ENCODE measurements at regions not wholly inside any gene's neighbourhood (a gene's known extent, or its start where the extent isn't known, plus 50 kb on each side); places are given as distances from the start of the nearest gene placed in this dataset.

GRCh38 chr9:754150-754931 is 87.2 kb upstream of the DMRT1 start:
- Histone ChIP-seq H3K4me3 (no peak overlapping the region), H3K36me3 (no peaks in the 10 kb centered on the region), H3K27me3 (no peaks in the 10 kb centered on the region), H3K27ac (no peak overlapping the region), H3K9me3 (no peaks in the 10 kb centered on the region), H3K4me1 (peaks cover 0 to 36% (median 21%) of the 10 kb centered on the region in 4 donors)
- DNase-seq, result no peak
- TF ChIP-seq EP300 (IDR thresholded peaks at IDR 0.05) (no peak), POLR2A (IDR thresholded peaks at IDR 0.05) (no peak), POLR2AphosphoS5 (IDR thresholded peaks at IDR 0.05) (no peak), CTCF (IDR thresholded peaks at IDR 0.05) (no peak)
- intact Hi-C loops (cut with DNase I; ENCODE audit: low total_unique reads), result no loop called here
- WGBS, 5 donors, result 73 to 87% (median 78%) methylated on average over 9 of the region's 9 CpGs

- TF ChIP-seq EP300 (IDR thresholded peaks at IDR 0.05) (no peak), CTCF (IDR thresholded peaks at IDR 0.05) (no peak), POLR2AphosphoS5 (IDR thresholded peaks at IDR 0.05) (no peak), POLR2A (IDR thresholded peaks at IDR 0.05) (no peak)
- H3K4me3 ChIP-seq, result no peak overlapping the region
- 81 to 89% (median 87%) methylated on average over 12 of the region's 12 CpGs for WGBS, 5 donors
- no peaks in the 10 kb centered on the region for H3K36me3 ChIP-seq
- DNase-seq, result no peak
- H3K9me3 ChIP-seq, result no peaks in the 10 kb centered on the region
- H3K27ac ChIP-seq, result no peak overlapping the region
- intact Hi-C loops (cut with DNase I; ENCODE audit: low total_unique reads), result loop anchor here (5.0 kb wide), 1 partner anchor 138 kb away; no protein-coding TSS in a partner anchor
- no peaks in the 10 kb centered on the region for H3K27me3 ChIP-seq
- peaks cover 0 to 30% (median 18%) of the 10 kb centered on the region in 4 donors for H3K4me1 ChIP-seq
These were observed 85.8 kb upstream of the DMRT1 start for GRCh38 chr9:755454-756381.

- peak in 1 of 2 donors; percentile 71 for DNase-seq
- 59 to 71% (median 68%) methylated on average over 13 of the region's 13 CpGs for WGBS, 5 donors
These were observed 84.1 kb upstream of the DMRT1 start for GRCh38 chr9:757246-757881.

More at GRCh38 chr9:757246-757881, 84.1 kb upstream of the DMRT1 start:
- Histone ChIP-seq H3K4me3 (no peak overlapping the region), H3K4me1 (peaks cover 0 to 28% (median 12%) of the 10 kb centered on the region in 4 donors), H3K27me3 (no peaks in the 10 kb centered on the region), H3K27ac (no peak overlapping the region), H3K9me3 (no peaks in the 10 kb centered on the region), H3K36me3 (no peaks in the 10 kb centered on the region)
- TF ChIP-seq CTCF (IDR thresholded peaks at IDR 0.05) (peak in 5 of 7 experiments; percentile 41 to 55 (median 51)), EP300 (IDR thresholded peaks at IDR 0.05) (no peak), POLR2AphosphoS5 (IDR thresholded peaks at IDR 0.05) (no peak), POLR2A (IDR thresholded peaks at IDR 0.05) (no peak)
- intact Hi-C loops (cut with DNase I; ENCODE audit: low total_unique reads), result loop anchor here (5.0 kb wide), 1 partner anchor 140 kb away; no protein-coding TSS in a partner anchor
